ENCODE measurements at regions not wholly inside any gene's neighbourhood (a gene's known extent, or its start where the extent isn't known, plus 50 kb on each side); places are given as distances from the start of the nearest gene placed in this dataset.

DNA sequence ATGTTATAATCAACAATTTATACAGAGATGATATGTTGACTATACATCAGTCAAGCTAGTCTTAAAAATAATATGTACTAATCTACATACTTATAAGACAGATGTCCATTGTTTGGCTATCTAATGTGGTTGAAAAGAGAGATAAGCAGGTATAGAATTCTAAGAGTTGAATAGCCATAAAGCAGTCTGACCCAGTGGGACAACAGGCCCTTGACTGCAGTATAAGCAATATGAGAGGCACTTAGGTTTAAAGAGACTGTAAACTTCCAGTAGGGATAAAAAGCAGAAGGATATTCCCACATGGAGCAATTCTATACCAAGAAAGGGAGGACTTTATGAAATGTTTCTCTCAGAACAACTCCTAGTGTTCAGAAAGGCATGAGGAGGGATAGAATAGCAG lies 139.3 kb downstream of the ELAPOR2 start:
- H3K27ac Mint-ChIP-seq: no peak overlapping the region
- no peaks in the 10 kb centered on the region for H3K9me3 Mint-ChIP-seq (ENCODE audit: low read depth)
- peaks cover 2% of the 10 kb centered on the region for H3K27me3 Mint-ChIP-seq
- H3K36me3 Mint-ChIP-seq: peaks cover 2% of the 10 kb centered on the region
- no peak overlapping the region for H3K4me3 Mint-ChIP-seq
- H3K4me1 Mint-ChIP-seq (ENCODE audit: low read depth): no peaks in the 10 kb centered on the region

- no peak overlapping the region for H3K27ac Mint-ChIP-seq
- no peak overlapping the region for H3K4me3 Mint-ChIP-seq
- no peaks in the 10 kb centered on the region for H3K9me3 Mint-ChIP-seq (ENCODE audit: low read depth)
- H3K36me3 Mint-ChIP-seq: peaks cover 2% of the 10 kb centered on the region
- peaks cover 2% of the 10 kb centered on the region for H3K27me3 Mint-ChIP-seq
- H3K4me1 Mint-ChIP-seq (ENCODE audit: low read depth): no peaks in the 10 kb centered on the region
Measured at GRCh38 chr7:86918245-86918644, 141.2 kb downstream of the ELAPOR2 start.

DNA sequence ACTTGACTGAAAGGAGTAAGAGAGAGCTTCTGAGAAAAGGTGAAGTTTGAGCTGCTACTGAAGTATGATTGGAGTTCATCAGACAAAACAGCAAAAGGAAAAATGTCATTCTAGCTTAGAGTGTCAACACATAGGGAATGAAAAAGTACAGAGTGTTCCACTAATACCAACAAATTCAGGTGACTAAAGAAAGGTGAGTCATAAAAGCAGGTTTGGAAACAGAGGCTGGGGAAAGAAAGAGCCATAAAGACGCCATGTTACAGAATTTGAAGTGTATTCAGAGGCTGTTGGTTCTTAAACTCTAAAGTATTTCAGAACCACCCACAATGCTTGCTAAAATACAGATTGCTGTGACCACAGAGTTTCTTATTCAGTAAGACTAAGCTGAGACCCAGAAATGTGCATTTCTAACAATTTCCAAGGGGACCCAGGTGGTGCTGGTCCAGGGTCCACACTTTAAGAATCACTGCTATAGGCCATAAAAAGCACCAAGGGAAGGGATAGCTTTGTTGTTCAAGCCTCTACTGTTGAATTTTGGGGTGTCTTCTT lies 143.1 kb downstream of the ELAPOR2 start:
- no peaks in the 10 kb centered on the region for H3K9me3 Mint-ChIP-seq (ENCODE audit: low read depth)
- H3K27ac Mint-ChIP-seq: no peak overlapping the region
- peaks cover 2% of the 10 kb centered on the region for H3K36me3 Mint-ChIP-seq
- peaks cover 2% of the 10 kb centered on the region for H3K27me3 Mint-ChIP-seq
- no peak overlapping the region for H3K4me3 Mint-ChIP-seq
- H3K4me1 Mint-ChIP-seq (ENCODE audit: low read depth): no peaks in the 10 kb centered on the region

DNA sequence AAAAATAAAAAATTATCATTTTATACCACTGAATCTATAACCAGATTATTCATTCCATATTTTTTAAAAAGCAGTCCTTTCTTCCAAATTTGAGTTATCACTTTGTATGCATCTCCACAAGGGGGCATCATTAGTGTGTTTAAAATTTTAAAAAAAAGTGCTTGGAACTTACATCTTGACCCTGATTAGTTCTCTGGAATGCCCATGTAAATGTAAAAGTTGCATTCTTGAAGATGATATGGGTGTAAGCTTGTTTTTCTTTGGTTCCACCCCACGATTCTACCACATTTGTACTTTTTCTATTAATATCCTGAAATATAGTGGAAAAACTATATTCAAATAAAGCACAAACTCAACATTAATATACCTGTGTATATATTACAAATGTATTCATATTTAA lies 144.9 kb downstream of the ELAPOR2 start:
- no peaks in the 10 kb centered on the region for H3K9me3 Mint-ChIP-seq (ENCODE audit: low read depth)
- H3K36me3 Mint-ChIP-seq: peaks cover 2% of the 10 kb centered on the region
- H3K4me3 Mint-ChIP-seq: no peak overlapping the region
- H3K4me1 Mint-ChIP-seq (ENCODE audit: low read depth): no peaks in the 10 kb centered on the region
- H3K27ac Mint-ChIP-seq: no peak overlapping the region
- H3K27me3 Mint-ChIP-seq: peaks cover 2% of the 10 kb centered on the region

Data from activated naive CD8-positive, alpha-beta T cell (primary cell).